ENCODE measurements at regions not wholly inside any gene's neighbourhood (a gene's known extent, or its start where the extent isn't known, plus 50 kb on each side); places are given as distances from the start of the nearest gene placed in this dataset.

DNA sequence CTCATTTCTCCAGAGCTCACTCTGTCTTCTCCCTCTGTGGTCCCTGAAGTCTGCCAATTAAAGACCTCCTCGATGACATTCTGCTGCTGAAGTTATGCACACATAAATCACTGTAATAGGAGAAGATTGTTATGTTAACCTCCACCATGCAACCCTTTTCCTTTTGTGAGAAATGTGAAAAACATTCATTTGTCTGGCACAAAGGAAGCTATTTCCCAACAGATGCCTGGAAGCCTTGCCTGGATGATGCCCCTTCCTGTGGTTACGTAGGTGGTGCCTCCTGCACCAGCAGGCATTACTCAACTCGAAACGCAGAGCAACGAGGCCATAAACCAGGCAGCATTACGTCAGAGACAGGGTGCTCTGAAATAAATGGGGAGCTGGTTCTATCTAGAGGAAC, 327.4 kb upstream of the ZNF507 start:
- no peaks in the 10 kb centered on the region for H3K9me3 ChIP-seq (ENCODE audit: control insufficient read depth, insufficient read depth, low read length)
- no peaks in the 10 kb centered on the region for H3K36me3 ChIP-seq (ENCODE audit: control insufficient read depth, insufficient read depth, low read length)
- no CpG with 5 or more reads among the region's 6 CpGs for WGBS (ENCODE audit: insufficient coverage, insufficient read length)
- H3K4me3 ChIP-seq (ENCODE audit: low read length): no peak overlapping the region
- H3K4me1 ChIP-seq (ENCODE audit: control insufficient read depth, insufficient read depth, low read length): no peaks in the 10 kb centered on the region
- no peaks in the 10 kb centered on the region for H3K27me3 ChIP-seq (ENCODE audit: control insufficient read depth, insufficient read depth, low read length)
- H3K27ac ChIP-seq (ENCODE audit: low read length): no peak overlapping the region
- DNase-seq (ENCODE audit: low read depth, low spot score): no peak

GRCh38 chr19:32020538-32020937, 324.9 kb upstream of the ZNF507 start:
- no peaks in the 10 kb centered on the region for H3K27me3 ChIP-seq (ENCODE audit: control insufficient read depth, insufficient read depth, low read length)
- no peaks in the 10 kb centered on the region for H3K36me3 ChIP-seq (ENCODE audit: control insufficient read depth, insufficient read depth, low read length)
- no CpG with 5 or more reads among the region's 2 CpGs for WGBS (ENCODE audit: insufficient coverage, insufficient read length)
- DNase-seq (ENCODE audit: low read depth, low spot score): no peak
- no peaks in the 10 kb centered on the region for H3K9me3 ChIP-seq (ENCODE audit: control insufficient read depth, insufficient read depth, low read length)
- no peaks in the 10 kb centered on the region for H3K4me1 ChIP-seq (ENCODE audit: control insufficient read depth, insufficient read depth, low read length)
- no peak overlapping the region for H3K4me3 ChIP-seq (ENCODE audit: low read length)
- H3K27ac ChIP-seq (ENCODE audit: low read length): no peak overlapping the region

DNA sequence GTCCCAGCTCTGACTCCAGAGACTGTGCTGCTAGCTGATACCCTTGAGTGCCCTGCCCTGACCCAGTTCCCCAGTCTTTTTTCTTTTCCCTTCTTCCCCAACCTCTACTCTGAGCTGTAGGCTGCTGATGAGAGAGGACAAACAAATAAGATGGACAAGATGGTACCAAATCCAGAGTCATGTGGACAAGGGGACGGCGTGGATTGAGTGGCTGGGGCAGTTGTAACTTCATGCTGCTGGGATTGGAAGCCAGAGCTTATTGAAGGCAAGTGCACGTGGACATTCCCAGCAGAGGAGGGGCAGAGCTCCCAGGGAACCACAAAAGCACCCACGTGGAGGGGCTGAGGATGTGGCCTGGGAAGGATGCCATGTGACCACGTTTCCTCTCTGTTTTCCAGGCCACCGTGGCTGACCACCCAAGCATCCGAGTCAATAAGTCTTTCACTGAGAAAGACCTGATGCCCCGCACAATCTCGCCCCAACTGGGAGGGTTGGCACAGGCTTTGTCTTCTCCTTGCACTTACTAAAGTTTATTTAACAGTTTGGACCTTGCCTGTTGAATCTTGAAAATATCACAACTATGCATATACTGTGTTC, 323.3 kb upstream of the ZNF507 start:
- Histone ChIP-seq H3K27ac (ENCODE audit: low read length) (no peak overlapping the region), H3K4me3 (ENCODE audit: low read length) (no peak overlapping the region), H3K36me3 (ENCODE audit: control insufficient read depth, insufficient read depth, low read length) (no peaks in the 10 kb centered on the region), H3K27me3 (ENCODE audit: control insufficient read depth, insufficient read depth, low read length) (no peaks in the 10 kb centered on the region), H3K4me1 (ENCODE audit: control insufficient read depth, insufficient read depth, low read length) (0 out of 2 replicates have a peak, but pooled peaks cover under 1% of the 10 kb centered on the region), H3K9me3 (ENCODE audit: control insufficient read depth, insufficient read depth, low read length) (no peaks in the 10 kb centered on the region)
- WGBS (ENCODE audit: insufficient coverage, insufficient read length): no CpG with 5 or more reads among the region's 9 CpGs
- DNase-seq (ENCODE audit: low read depth, low spot score): no peak

DNA sequence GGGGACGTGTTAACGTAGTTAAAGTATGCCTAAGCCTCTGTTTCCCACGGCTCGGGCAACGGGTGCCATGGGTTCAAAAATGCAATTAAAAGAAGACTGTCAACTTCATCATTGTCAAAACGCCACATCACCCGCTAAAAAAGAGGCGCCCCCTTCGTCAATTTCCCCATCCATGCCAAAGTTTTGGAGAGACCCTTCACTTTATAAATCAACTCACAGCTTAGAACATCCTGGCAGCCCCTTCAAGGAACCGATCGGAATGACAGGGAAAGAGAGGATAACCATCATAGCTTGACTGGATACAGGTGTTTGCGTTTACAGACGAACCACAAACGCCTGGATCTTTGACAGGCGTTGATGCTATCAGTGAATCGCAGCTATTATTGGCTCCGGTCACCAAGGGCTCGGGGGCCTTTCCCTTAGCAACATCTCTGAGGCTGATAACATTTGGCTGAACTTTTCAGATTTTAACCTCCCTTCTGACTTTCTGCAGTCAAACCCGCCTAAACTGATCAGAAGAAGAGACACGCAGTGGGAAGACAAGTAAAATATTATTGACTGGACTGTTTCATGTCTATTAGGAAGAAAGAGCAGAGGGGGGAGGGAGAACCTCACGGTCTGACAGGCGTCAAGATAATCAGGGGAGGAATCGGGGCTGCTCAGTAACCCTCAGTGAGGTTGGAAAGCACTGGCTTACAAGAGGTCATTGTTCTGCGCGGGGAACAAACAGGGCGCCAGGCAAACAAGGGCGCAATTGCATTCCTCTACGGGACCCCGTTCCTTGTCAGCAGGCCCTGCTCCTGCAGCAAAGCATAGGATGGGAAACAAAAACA, 322.5 kb upstream of the ZNF507 start:
- H3K27ac ChIP-seq (ENCODE audit: low read length): no peak overlapping the region
- no peak overlapping the region for H3K4me3 ChIP-seq (ENCODE audit: low read length)
- 0 out of 2 replicates have a peak, but pooled peaks cover 2% of the 10 kb centered on the region for H3K4me1 ChIP-seq (ENCODE audit: control insufficient read depth, insufficient read depth, low read length)
- H3K9me3 ChIP-seq (ENCODE audit: control insufficient read depth, insufficient read depth, low read length): no peaks in the 10 kb centered on the region
- no peak for DNase-seq (ENCODE audit: low read depth, low spot score)
- H3K36me3 ChIP-seq (ENCODE audit: control insufficient read depth, insufficient read depth, low read length): no peaks in the 10 kb centered on the region
- no peaks in the 10 kb centered on the region for H3K27me3 ChIP-seq (ENCODE audit: control insufficient read depth, insufficient read depth, low read length)
- WGBS (ENCODE audit: insufficient coverage, insufficient read length): no CpG with 5 or more reads among the region's 29 CpGs

DNA sequence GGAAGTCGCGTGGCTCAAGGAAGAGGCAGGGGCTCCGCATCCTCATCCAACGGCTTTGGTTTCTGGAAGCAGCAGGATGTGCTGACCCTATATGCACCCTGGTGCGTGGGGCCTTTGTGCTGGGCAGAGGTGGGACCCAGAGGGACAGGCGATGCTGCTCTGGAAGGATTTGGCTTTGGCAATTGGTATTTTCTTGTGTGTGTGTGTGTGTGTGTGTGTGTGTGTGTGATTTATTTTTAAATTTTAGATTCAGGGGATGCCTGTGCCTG, 321.9 kb upstream of the ZNF507 start:
- H3K4me1 ChIP-seq (ENCODE audit: control insufficient read depth, insufficient read depth, low read length): 0 out of 2 replicates have a peak, but pooled peaks cover 2% of the 10 kb centered on the region
- H3K27ac ChIP-seq (ENCODE audit: low read length): no peak overlapping the region
- no peaks in the 10 kb centered on the region for H3K27me3 ChIP-seq (ENCODE audit: control insufficient read depth, insufficient read depth, low read length)
- H3K9me3 ChIP-seq (ENCODE audit: control insufficient read depth, insufficient read depth, low read length): no peaks in the 10 kb centered on the region
- WGBS (ENCODE audit: insufficient coverage, insufficient read length): no CpG with 5 or more reads among the region's 6 CpGs
- no peak overlapping the region for H3K4me3 ChIP-seq (ENCODE audit: low read length)
- no peak for DNase-seq (ENCODE audit: low read depth, low spot score)
- no peaks in the 10 kb centered on the region for H3K36me3 ChIP-seq (ENCODE audit: control insufficient read depth, insufficient read depth, low read length)

GRCh38 chr19:32029235-32029634, 316.2 kb upstream of the ZNF507 start:
- Histone ChIP-seq H3K4me3 (ENCODE audit: low read length) (no peak overlapping the region), H3K36me3 (ENCODE audit: control insufficient read depth, insufficient read depth, low read length) (no peaks in the 10 kb centered on the region), H3K4me1 (ENCODE audit: control insufficient read depth, insufficient read depth, low read length) (0 out of 2 replicates have a peak, but pooled peaks cover 2% of the 10 kb centered on the region), H3K9me3 (ENCODE audit: control insufficient read depth, insufficient read depth, low read length) (no peaks in the 10 kb centered on the region), H3K27ac (ENCODE audit: low read length) (no peak overlapping the region), H3K27me3 (ENCODE audit: control insufficient read depth, insufficient read depth, low read length) (no peaks in the 10 kb centered on the region)
- DNase-seq (ENCODE audit: low read depth, low spot score): no peak
- WGBS (ENCODE audit: insufficient coverage, insufficient read length): no CpG with 5 or more reads among the region's 6 CpGs

GRCh38 chr19:32032561-32032960, 312.8 kb upstream of the ZNF507 start:
- Histone ChIP-seq H3K9me3 (ENCODE audit: control insufficient read depth, insufficient read depth, low read length) (no peaks in the 10 kb centered on the region), H3K27ac (ENCODE audit: low read length) (no peak overlapping the region), H3K4me1 (ENCODE audit: control insufficient read depth, insufficient read depth, low read length) (no peaks in the 10 kb centered on the region), H3K36me3 (ENCODE audit: control insufficient read depth, insufficient read depth, low read length) (no peaks in the 10 kb centered on the region), H3K4me3 (ENCODE audit: low read length) (no peak overlapping the region), H3K27me3 (ENCODE audit: control insufficient read depth, insufficient read depth, low read length) (no peaks in the 10 kb centered on the region)
- DNase-seq (ENCODE audit: low read depth, low spot score): no peak
- WGBS (ENCODE audit: insufficient coverage, insufficient read length): no CpG with 5 or more reads among the region's 4 CpGs

DNA sequence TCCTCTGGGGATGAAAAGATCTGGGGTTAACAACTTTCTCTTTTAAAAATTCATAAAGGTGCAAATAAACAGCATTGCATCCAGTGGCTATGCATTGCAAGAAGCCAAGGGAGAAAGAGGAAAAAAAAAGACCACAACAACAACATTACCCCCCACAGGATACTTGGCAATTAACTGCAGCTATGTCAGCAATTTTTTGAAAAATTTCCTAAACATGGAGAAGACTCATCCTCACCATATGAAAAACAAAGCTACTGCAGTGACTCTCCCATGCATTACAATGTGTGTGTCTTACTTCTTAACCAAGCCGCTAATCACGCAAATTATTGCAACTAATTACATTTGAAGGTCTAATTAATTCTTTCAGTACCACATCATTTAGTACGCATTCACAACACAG, 309.8 kb upstream of the ZNF507 start:
- no peaks in the 10 kb centered on the region for H3K27me3 ChIP-seq (ENCODE audit: control insufficient read depth, insufficient read depth, low read length)
- no peaks in the 10 kb centered on the region for H3K9me3 ChIP-seq (ENCODE audit: control insufficient read depth, insufficient read depth, low read length)
- no peaks in the 10 kb centered on the region for H3K36me3 ChIP-seq (ENCODE audit: control insufficient read depth, insufficient read depth, low read length)
- no peaks in the 10 kb centered on the region for H3K4me1 ChIP-seq (ENCODE audit: control insufficient read depth, insufficient read depth, low read length)
- WGBS (ENCODE audit: insufficient coverage, insufficient read length): no CpG with 5 or more reads among the region's 3 CpGs
- H3K27ac ChIP-seq (ENCODE audit: low read length): no peak overlapping the region
- H3K4me3 ChIP-seq (ENCODE audit: low read length): no peak overlapping the region
- DNase-seq (ENCODE audit: low read depth, low spot score): no peak

DNA sequence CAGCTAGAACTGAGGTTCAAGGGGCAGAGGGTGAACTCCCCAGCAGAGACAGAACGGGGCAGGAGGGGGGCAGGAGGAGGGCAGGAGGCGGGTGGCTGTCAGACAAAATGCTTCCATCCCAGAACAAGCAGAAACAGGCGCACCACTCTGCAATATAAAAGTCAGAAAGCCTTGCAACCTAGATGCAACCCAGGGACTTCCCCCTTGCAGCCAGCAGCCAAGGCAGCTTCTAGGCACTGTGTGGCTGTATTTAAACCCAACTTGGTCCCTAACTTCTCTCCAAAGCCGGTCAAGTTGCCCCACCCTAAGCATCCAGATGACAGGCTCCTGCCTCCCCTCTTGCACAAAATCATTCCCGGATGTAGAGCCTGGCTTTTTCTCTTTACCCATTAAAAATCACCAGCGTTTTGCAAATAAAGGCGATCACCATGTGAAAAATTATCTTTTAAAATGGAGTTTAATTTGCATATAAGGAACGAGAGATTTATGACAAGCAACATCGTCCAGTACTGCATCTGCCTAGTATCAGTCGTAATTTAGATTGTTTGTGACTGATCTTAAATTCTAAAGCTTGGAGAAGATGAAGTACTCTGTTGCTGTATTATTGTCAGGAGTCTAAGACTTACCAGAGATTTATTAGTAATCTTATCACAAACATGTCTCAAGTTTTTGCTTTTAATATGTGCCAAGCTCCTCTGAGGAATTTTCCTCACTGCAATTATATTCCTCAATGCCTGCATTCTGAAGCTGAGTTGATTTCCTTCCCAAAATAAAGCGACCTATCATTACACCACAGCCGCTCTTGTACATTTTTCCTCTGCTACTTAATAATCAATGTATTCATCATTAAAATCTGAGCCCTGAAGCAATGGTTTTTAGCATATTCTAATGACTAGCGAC, 307.1 kb upstream of the ZNF507 start:
- Histone ChIP-seq H3K36me3 (ENCODE audit: control insufficient read depth, insufficient read depth, low read length) (no peaks in the 10 kb centered on the region), H3K4me1 (ENCODE audit: control insufficient read depth, insufficient read depth, low read length) (no peaks in the 10 kb centered on the region), H3K27me3 (ENCODE audit: control insufficient read depth, insufficient read depth, low read length) (no peaks in the 10 kb centered on the region), H3K9me3 (ENCODE audit: control insufficient read depth, insufficient read depth, low read length) (no peaks in the 10 kb centered on the region), H3K4me3 (ENCODE audit: low read length) (no peak overlapping the region), H3K27ac (ENCODE audit: low read length) (no peak overlapping the region)
- no CpG with 5 or more reads among the region's 13 CpGs for WGBS (ENCODE audit: insufficient coverage, insufficient read length)
- no peak for DNase-seq (ENCODE audit: low read depth, low spot score)

DNA sequence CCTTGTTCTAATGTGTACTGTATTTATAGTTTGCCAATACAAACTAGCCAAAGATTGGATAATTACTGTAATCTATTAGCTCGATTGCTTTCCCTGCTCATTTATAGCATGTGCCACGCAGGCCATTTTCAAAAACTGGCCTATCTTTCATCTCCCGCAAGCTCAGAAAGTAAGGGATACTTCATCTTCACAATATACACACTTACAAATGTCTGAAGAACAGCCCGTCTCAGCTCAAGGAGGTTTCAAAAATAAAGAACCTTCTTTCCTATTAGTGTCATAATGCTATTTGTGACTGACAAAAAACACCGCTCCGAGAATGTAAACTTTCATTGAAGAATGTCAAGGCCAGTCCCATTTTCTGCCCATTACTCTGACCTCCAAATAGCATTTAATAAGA, 306.4 kb upstream of the ZNF507 start:
- no peaks in the 10 kb centered on the region for H3K36me3 ChIP-seq (ENCODE audit: control insufficient read depth, insufficient read depth, low read length)
- H3K9me3 ChIP-seq (ENCODE audit: control insufficient read depth, insufficient read depth, low read length): no peaks in the 10 kb centered on the region
- no peaks in the 10 kb centered on the region for H3K27me3 ChIP-seq (ENCODE audit: control insufficient read depth, insufficient read depth, low read length)
- no CpG with 5 or more reads among the region's 6 CpGs for WGBS (ENCODE audit: insufficient coverage, insufficient read length)
- no peak overlapping the region for H3K27ac ChIP-seq (ENCODE audit: low read length)
- no peak for DNase-seq (ENCODE audit: low read depth, low spot score)
- no peak overlapping the region for H3K4me3 ChIP-seq (ENCODE audit: low read length)
- no peaks in the 10 kb centered on the region for H3K4me1 ChIP-seq (ENCODE audit: control insufficient read depth, insufficient read depth, low read length)

Data from iPS DF 6.9 (cell line).